GM19324 (cell line): ENCODE measurements at regions not wholly inside any gene's neighbourhood (a gene's known extent, or its start where the extent isn't known, plus 50 kb on each side); places are given as distances from the start of the nearest gene placed in this dataset.
"Not testable (repeated sequence)": the region's sequence is repeated elsewhere in the genome, so short reads cannot be mapped to it uniquely, and the experiment has no call there.

Experiments used
- ATAC-seq: cut with Tn5 transposase; IDR thresholded peaks from one replicate; pipeline ENCODE4 v1.9.1; 2021; ENCODE audit warnings: mild to moderate bottlenecking, moderate library complexity; ENCODE audit not compliant: unreplicated experiment, low FRiP score

GRCh38 chr10:124249196-124249595 lies 155.8 kb upstream of the CHST15 start:
- no peak for ATAC-seq

- no peak for ATAC-seq
These were observed 155.0 kb upstream of the CHST15 start for GRCh38 chr10:124248056-124249045.

GRCh38 chr10:124245806-124246440 lies 152.5 kb upstream of the CHST15 start:
- no peak for ATAC-seq

GRCh38 chr10:124245191-124245590 lies 151.8 kb upstream of the CHST15 start:
- no peak for ATAC-seq

GRCh38 chr10:124244256-124244877 lies 151.0 kb upstream of the CHST15 start:
- ATAC-seq, result no peak

- ATAC-seq, result no peak
These were observed 150.3 kb upstream of the CHST15 start for GRCh38 chr10:124243702-124244121.

- ATAC-seq, result no peak
These were observed 149.4 kb upstream of the CHST15 start for GRCh38 chr10:124242791-124243190.

- ATAC-seq, result no peak
These were observed 149.0 kb upstream of the CHST15 start for GRCh38 chr10:124242365-124242764.

GRCh38 chr10:124241510-124241909 lies 148.1 kb upstream of the CHST15 start:
- ATAC-seq, result not testable (repeated sequence)

- no peak for ATAC-seq
These were observed 147.5 kb upstream of the CHST15 start for GRCh38 chr10:124240839-124241291.

- ATAC-seq, result no peak
These were observed 146.3 kb upstream of the CHST15 start for GRCh38 chr10:124239696-124240095.

- no peak for ATAC-seq
These were observed 145.7 kb upstream of the CHST15 start for GRCh38 chr10:124239134-124239533.

GRCh38 chr10:124238367-124238766 lies 145.0 kb upstream of the CHST15 start:
- no peak for ATAC-seq

- ATAC-seq, result no peak
These were observed 144.0 kb upstream of the CHST15 start for GRCh38 chr10:124237282-124237961.

- ATAC-seq, result no peak
These were observed 143.4 kb upstream of the CHST15 start for GRCh38 chr10:124236816-124237215.

- no peak for ATAC-seq
These were observed 142.7 kb upstream of the CHST15 start for GRCh38 chr10:124236136-124236535.

- ATAC-seq, result no peak
These were observed 141.8 kb upstream of the CHST15 start for GRCh38 chr10:124235232-124235631.

GRCh38 chr10:124233546-124234138 lies 140.2 kb upstream of the CHST15 start:
- no peak for ATAC-seq

GRCh38 chr10:124232686-124233545 lies 139.5 kb upstream of the CHST15 start:
- ATAC-seq, result no peak
